ENCODE measurements at regions not wholly inside any gene's neighbourhood (a gene's known extent, or its start where the extent isn't known, plus 50 kb on each side); places are given as distances from the start of the nearest gene placed in this dataset.

- Histone ChIP-seq H3K9me3 (ENCODE audit: low read depth, low read length) (no peaks in the 10 kb centered on the region), H2AFZ (ENCODE audit: low read length) (no peak overlapping the region), H3K27ac (ENCODE audit: low read depth, low read length) (no peak overlapping the region), H3K4me2 (ENCODE audit: insufficient read depth, low read length) (no peak overlapping the region), H3K79me2 (ENCODE audit: insufficient read depth, low read length) (no peaks in the 10 kb centered on the region), H3K4me1 (ENCODE audit: insufficient read depth, low read length) (no peaks in the 10 kb centered on the region), H3K4me3 (ENCODE audit: insufficient read depth, low read length) (no peak overlapping the region), H4K20me1 (ENCODE audit: insufficient read depth, low read length) (no peaks in the 10 kb centered on the region), H3K27me3 (ENCODE audit: insufficient read depth, low read length) (no peaks in the 10 kb centered on the region), H3K36me3 (ENCODE audit: insufficient read depth, low read length) (no peaks in the 10 kb centered on the region)
- DNase-seq (ENCODE audit: insufficient read length, low spot score, missing footprints) = no peak
- TF ChIP-seq CTCF (IDR thresholded peaks at IDR 0.05; ENCODE audit: extremely low read depth, low read depth, low read length) = no peak
Observed at GRCh38 chr2:194826241-194826640, 830.8 kb upstream of the SLC39A10 start.

- Histone ChIP-seq H2AFZ (ENCODE audit: low read length) (no peak overlapping the region), H3K79me2 (ENCODE audit: insufficient read depth, low read length) (no peaks in the 10 kb centered on the region), H3K4me2 (ENCODE audit: insufficient read depth, low read length) (no peak overlapping the region), H3K36me3 (ENCODE audit: insufficient read depth, low read length) (no peaks in the 10 kb centered on the region), H3K27me3 (ENCODE audit: insufficient read depth, low read length) (no peaks in the 10 kb centered on the region), H3K4me3 (ENCODE audit: insufficient read depth, low read length) (no peak overlapping the region), H4K20me1 (ENCODE audit: insufficient read depth, low read length) (no peaks in the 10 kb centered on the region), H3K27ac (ENCODE audit: low read depth, low read length) (no peak overlapping the region), H3K4me1 (ENCODE audit: insufficient read depth, low read length) (no peaks in the 10 kb centered on the region), H3K9me3 (ENCODE audit: low read depth, low read length) (no peaks in the 10 kb centered on the region)
- DNase-seq (ENCODE audit: insufficient read length, low spot score, missing footprints) = no peak
- no peak for TF ChIP-seq CTCF (IDR thresholded peaks at IDR 0.05; ENCODE audit: extremely low read depth, low read depth, low read length)
Observed at GRCh38 chr2:194824450-194824849, 832.6 kb upstream of the SLC39A10 start.

- no peak overlapping the region for H3K4me2 ChIP-seq (ENCODE audit: insufficient read depth, low read length)
- no peaks in the 10 kb centered on the region for H3K9me3 ChIP-seq (ENCODE audit: low read depth, low read length)
- no peak overlapping the region for H3K27ac ChIP-seq (ENCODE audit: low read depth, low read length)
- no peaks in the 10 kb centered on the region for H4K20me1 ChIP-seq (ENCODE audit: insufficient read depth, low read length)
- no peaks in the 10 kb centered on the region for H3K36me3 ChIP-seq (ENCODE audit: insufficient read depth, low read length)
- no peak for DNase-seq (ENCODE audit: insufficient read length, low spot score, missing footprints)
- no peaks in the 10 kb centered on the region for H3K27me3 ChIP-seq (ENCODE audit: insufficient read depth, low read length)
- no peaks in the 10 kb centered on the region for H3K4me1 ChIP-seq (ENCODE audit: insufficient read depth, low read length)
- no peak overlapping the region for H2AFZ ChIP-seq (ENCODE audit: low read length)
- no peaks in the 10 kb centered on the region for H3K79me2 ChIP-seq (ENCODE audit: insufficient read depth, low read length)
- TF ChIP-seq CTCF (IDR thresholded peaks at IDR 0.05; ENCODE audit: extremely low read depth, low read depth, low read length) = no peak
- no peak overlapping the region for H3K4me3 ChIP-seq (ENCODE audit: insufficient read depth, low read length)
Observed at GRCh38 chr2:194822657-194823056, 834.4 kb upstream of the SLC39A10 start.

- Histone ChIP-seq H3K4me1 (ENCODE audit: insufficient read depth, low read length) (no peaks in the 10 kb centered on the region), H3K4me3 (ENCODE audit: insufficient read depth, low read length) (no peak overlapping the region), H3K27me3 (ENCODE audit: insufficient read depth, low read length) (no peaks in the 10 kb centered on the region), H3K36me3 (ENCODE audit: insufficient read depth, low read length) (no peaks in the 10 kb centered on the region), H3K9me3 (ENCODE audit: low read depth, low read length) (no peaks in the 10 kb centered on the region), H2AFZ (ENCODE audit: low read length) (no peak overlapping the region), H3K4me2 (ENCODE audit: insufficient read depth, low read length) (no peak overlapping the region), H4K20me1 (ENCODE audit: insufficient read depth, low read length) (no peaks in the 10 kb centered on the region), H3K79me2 (ENCODE audit: insufficient read depth, low read length) (no peaks in the 10 kb centered on the region), H3K27ac (ENCODE audit: low read depth, low read length) (no peak overlapping the region)
- no peak for TF ChIP-seq CTCF (IDR thresholded peaks at IDR 0.05; ENCODE audit: extremely low read depth, low read depth, low read length)
- DNase-seq (ENCODE audit: insufficient read length, low spot score, missing footprints) = no peak
Observed at GRCh38 chr2:194822097-194822496, 834.9 kb upstream of the SLC39A10 start.

Measured in osteoblast (primary cell).